ENCODE measurements at regions not wholly inside any gene's neighbourhood (a gene's known extent, or its start where the extent isn't known, plus 50 kb on each side); places are given as distances from the start of the nearest gene placed in this dataset.

DNA sequence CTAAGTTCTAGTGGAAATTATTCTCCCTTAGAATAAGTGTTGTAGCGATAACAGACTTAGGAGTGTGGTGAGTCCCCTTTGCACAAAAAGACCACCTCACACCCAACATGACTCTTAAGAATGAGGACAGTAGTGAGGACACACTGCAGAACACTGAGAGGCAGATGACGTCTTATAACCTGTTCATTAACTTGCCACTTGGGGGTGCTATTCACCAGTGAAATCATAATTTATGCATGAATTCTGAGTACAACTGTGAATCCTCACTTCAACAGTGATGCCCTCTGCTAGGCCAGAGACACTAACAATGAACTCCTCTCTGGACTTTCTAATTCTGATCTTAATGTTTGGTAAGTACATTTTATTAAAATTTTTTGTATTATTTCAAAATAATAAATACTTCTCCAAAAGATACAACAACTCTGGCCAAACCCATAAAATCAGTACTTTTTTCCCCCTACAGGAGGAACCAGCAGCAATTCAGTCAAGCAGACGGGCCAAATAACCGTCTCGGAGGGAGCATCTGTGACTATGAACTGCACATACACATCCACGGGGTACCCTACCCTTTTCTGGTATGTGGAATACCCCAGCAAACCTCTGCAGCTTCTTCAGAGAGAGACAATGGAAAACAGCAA lies 274.7 kb downstream of the DAD1 start:
- Histone ChIP-seq H3K4me3 (no peak overlapping the region), H3K27ac (peak overlapping the region in 1 of 2 donors; percentile 59)
- no peak for DNase-seq (ENCODE audit: low spot score)
- TF ChIP-seq, protein P1, sequence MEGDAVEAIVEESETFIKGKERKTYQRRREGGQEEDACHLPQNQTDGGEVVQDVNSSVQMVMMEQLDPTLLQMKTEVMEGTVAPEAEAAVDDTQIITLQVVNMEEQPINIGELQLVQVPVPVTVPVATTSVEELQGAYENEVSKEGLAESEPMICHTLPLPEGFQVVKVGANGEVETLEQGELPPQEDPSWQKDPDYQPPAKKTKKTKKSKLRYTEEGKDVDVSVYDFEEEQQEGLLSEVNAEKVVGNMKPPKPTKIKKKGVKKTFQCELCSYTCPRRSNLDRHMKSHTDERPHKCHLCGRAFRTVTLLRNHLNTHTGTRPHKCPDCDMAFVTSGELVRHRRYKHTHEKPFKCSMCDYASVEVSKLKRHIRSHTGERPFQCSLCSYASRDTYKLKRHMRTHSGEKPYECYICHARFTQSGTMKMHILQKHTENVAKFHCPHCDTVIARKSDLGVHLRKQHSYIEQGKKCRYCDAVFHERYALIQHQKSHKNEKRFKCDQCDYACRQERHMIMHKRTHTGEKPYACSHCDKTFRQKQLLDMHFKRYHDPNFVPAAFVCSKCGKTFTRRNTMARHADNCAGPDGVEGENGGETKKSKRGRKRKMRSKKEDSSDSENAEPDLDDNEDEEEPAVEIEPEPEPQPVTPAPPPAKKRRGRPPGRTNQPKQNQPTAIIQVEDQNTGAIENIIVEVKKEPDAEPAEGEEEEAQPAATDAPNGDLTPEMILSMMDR (IDR thresholded peaks at IDR 0.05) = peak; percentile 49

DNA sequence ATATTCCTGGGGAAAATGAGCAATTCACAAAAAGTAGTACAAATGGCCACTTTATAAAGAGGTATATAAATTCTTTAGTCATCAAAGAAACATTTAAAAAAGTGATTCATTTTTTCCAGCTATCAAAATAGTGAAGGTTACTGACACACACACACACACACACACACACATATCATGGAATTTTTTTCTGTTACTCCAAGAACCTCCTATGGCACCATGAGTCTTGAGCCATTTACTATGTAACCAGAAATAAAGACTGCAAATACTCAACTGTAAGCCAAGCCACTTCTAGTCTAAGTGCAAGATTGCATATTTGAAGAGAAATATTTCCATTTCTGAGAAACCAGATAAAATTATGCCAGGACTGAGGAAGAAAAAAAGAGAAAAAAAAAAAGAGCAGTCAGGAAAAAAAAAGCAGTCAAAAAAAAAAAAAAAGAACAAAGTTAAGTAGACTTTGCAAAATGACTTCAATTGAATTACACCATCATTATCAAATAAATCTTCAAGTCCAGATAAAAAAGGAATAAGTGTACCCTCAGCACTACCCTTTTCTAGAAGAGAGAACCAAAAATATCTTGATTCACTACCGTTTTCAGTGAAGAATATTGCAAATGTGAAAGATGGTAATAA lies 275.7 kb downstream of the DAD1 start:
- Histone ChIP-seq H3K27ac (peak overlapping the region in 1 of 2 donors; percentile 73), H3K4me3 (no peak overlapping the region)
- TF ChIP-seq, protein P1 (IDR thresholded peaks at IDR 0.05) = no peak
- DNase-seq (ENCODE audit: low spot score) = no peak

DNA sequence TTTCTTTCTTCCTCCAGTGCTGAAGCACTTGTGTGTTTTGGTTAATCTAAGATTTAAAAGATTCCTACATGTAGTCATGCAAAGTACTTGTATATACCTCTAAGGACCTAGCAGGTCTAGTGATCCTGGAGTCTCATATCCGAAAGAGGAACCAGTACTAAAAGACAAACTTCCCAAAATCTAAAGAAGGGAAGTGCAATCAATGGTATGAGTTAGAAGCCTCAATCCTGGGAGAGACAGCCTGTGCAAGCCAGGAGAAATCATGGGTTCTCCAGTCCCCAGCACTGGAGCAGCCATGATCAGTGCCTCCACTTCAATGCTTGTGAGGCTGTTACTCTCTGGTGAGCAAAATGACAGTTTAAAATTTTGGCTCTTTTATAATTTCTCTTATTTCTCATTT lies 277.4 kb downstream of the DAD1 start:
- no peak overlapping the region for H3K27ac ChIP-seq
- no peak for DNase-seq (ENCODE audit: low spot score)
- TF ChIP-seq, protein P1 (IDR thresholded peaks at IDR 0.05) = no peak
- no peak overlapping the region for H3K4me3 ChIP-seq

DNA sequence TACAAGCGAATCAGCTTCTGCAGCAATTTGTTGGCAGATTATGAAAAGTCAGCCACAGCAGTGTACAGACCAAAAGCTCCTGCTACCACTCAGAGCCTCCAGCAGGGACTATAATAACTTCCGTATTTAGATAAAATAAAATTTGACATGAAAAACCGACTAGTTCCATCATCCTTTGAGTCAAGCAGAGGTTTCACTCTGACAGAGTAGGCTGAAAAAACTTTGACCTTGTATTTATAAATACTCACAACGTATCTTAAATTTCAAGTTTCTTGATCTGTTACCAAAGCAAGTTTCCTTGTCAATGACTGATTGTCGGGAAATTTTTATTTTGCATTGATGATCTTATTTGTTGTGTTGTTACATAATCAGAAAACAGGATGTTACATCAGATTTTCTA lies 283.4 kb downstream of the DAD1 start:
- H3K4me3 ChIP-seq = no peak overlapping the region
- DNase-seq (ENCODE audit: low spot score) = no peak
- TF ChIP-seq, protein P1 (IDR thresholded peaks at IDR 0.05) = no peak
- H3K27ac ChIP-seq = no peak overlapping the region

DNA sequence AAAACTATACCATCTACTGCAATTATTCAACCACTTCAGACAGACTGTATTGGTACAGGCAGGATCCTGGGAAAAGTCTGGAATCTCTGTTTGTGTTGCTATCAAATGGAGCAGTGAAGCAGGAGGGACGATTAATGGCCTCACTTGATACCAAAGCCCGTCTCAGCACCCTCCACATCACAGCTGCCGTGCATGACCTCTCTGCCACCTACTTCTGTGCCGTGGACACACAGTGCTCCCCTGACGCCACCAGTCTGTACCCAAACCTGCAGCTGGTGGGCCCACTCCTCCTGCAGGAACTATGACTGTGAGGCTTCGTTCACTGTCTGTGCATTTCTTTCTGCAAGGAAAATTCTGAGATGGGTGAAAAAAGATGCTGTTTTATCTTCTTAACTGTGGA lies 284.7 kb downstream of the DAD1 start:
- no peak overlapping the region for H3K4me3 ChIP-seq
- no peak for DNase-seq (ENCODE audit: low spot score)
- TF ChIP-seq, protein P1 (IDR thresholded peaks at IDR 0.05) = no peak
- peak overlapping the region in 1 of 2 donors; percentile 74 for H3K27ac ChIP-seq

DNA sequence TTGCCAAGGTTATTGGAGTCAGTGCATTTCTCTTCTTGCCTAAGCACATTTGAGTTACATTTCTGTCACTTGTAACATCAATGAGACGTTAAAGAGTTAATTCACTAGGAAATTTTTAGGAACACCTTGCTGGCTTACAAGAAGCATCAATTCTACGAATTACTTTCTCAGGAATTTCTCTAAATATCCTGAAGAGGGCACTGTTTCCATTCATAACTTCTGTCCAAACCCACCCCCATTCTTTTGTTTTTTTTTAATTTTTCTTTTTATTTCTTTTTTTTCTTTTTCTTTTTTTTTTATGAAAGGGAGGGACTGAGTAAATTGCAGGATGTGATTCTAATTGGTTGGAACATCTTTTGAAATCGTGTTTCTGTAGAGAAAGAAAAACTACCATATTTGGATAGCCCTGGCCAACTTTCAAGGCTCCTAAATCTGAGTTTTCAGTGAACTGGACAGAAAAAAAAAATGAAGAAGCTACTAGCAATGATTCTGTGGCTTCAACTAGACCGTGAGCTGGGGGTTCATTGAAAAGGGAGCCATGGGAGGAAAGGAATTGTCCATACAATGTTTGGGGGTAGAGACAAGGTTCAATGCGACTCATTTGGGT lies 285.3 kb downstream of the DAD1 start:
- TF ChIP-seq, protein P1 (IDR thresholded peaks at IDR 0.05) = no peak
- H3K27ac ChIP-seq = peak overlapping the region in 1 of 2 donors; percentile 74
- no peak for DNase-seq (ENCODE audit: low spot score)
- no peak overlapping the region for H3K4me3 ChIP-seq

DNA sequence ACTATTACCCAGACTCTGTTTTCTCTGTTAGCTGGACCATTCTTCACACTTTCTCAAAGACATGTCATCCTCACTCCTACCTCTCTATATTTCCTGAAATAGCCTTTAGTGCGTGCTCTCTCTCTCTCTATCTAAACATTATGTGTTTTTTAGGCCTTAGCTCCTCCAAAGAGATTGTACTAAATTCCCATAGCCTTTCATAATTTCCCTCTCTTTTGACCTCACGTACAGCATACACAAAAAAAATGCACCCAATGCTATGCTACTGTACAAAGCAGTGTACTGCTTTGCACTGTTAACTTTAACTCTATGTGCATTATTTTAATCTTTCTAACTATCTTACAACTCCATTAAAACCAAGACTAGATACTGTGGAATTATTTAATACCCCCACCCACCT lies 288.4 kb downstream of the DAD1 start:
- no peak for DNase-seq (ENCODE audit: low spot score)
- Histone ChIP-seq H3K4me3 (no peak overlapping the region), H3K27ac (no peak overlapping the region)
- TF ChIP-seq, protein P1 (IDR thresholded peaks at IDR 0.05) = no peak
